ENCODE measurements at regions not wholly inside any gene's neighbourhood (a gene's known extent, or its start where the extent isn't known, plus 50 kb on each side); places are given as distances from the start of the nearest gene placed in this dataset.
A peak's percentile ranks its signal among the peaks of the same experiment; 100 is the strongest.

DNA sequence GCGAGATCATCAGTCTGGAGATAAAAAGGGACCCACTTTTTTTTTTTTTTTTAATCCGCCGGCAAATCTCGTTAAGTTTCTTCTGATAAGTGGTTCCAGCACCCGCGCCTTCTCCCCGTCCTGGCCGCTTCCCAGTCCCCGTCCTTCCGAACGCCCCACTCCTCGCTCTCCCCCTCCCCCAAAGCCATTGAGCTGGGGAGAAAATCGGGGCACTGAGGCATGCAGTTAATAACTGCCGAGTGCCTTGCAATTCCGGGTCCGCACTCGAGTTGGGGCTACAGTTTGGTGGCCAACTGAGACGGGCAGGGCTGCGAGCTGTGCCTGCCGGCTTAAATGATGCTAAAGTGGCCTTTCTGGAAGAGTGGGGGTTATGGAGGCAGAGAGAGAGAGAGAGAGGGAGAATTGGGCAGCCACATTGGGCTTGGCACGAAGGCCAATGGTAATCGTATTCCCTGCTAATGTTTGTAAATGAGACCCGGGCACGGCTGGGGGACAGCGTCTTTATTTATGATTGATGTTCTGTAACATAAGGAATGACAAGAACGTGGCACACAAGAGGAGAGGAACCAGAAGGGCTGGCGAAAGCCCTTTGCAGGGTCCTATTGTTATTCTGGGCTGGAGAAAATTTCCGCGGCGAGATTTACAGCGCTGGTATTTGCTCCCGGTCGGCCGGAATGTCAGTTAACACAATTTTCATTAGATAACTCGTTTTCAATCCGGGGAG is 115.4 kb upstream of the MYL2 start:
- Histone ChIP-seq H3K14ac (ENCODE audit: low read length) (no peak overlapping the region), H3K27me3 (ENCODE audit: insufficient read depth, low read length) (peaks cover 38% of the 10 kb centered on the region), H3K36me3 (ENCODE audit: control insufficient read depth in 1 of 2, insufficient read depth in 2 of 2, low read length in 2 of 2) (no peaks in the 10 kb centered on the region), H3K18ac (ENCODE audit: low read length) (no peak overlapping the region), H3K27ac (ENCODE audit: low read depth, low read length) (no peak overlapping the region), H4K12ac (ENCODE audit: low read depth, low read length) (no peak overlapping the region), H2BK120ac (ENCODE audit: insufficient read depth, low read length, poor library complexity) (no peak overlapping the region), H2AK5ac (ENCODE audit: low read length) (no peak overlapping the region), H3K79me1 (ENCODE audit: low read length) (no peaks in the 10 kb centered on the region), H4K91ac (ENCODE audit: low read depth, low read length) (no peak overlapping the region), H3K9me3 (ENCODE audit: insufficient read depth, low read depth, low read length) (no peaks in the 10 kb centered on the region), H3K9ac (ENCODE audit: low read length) (no peak overlapping the region), H3K4me2 (ENCODE audit: low read length) (peak overlapping the region; percentile 80), H2BK12ac (ENCODE audit: low read length) (no peak overlapping the region), H3K4me1 (ENCODE audit: control insufficient read depth in 1 of 2, insufficient read depth in 2 of 2, low read length in 2 of 2) (peaks cover 4% of the 10 kb centered on the region in 2 experiments), H3K4ac (ENCODE audit: low read depth, low read length) (no peak overlapping the region), H2AFZ (ENCODE audit: insufficient read depth, low read length, poor library complexity) (no peak overlapping the region), H3K4me3 (ENCODE audit: low read depth, low read length) (peak overlapping the region; percentile 42), H3K23ac (ENCODE audit: low read length) (no peak overlapping the region), H3K79me2 (ENCODE audit: control insufficient read depth, insufficient read depth, low read length, poor library complexity) (no peaks in the 10 kb centered on the region), H2BK5ac (ENCODE audit: low read depth, low read length, poor library complexity) (no peak overlapping the region), H4K8ac (ENCODE audit: low read depth, low read length) (no peak overlapping the region)
- WGBS (ENCODE audit: extremely low coverage, insufficient coverage, insufficient read length), result no CpG with 5 or more reads among the region's 36 CpGs
- no peak for DNase-seq

GRCh38 chr12:111034886-111035577 is 114.7 kb upstream of the MYL2 start:
- WGBS (ENCODE audit: extremely low coverage, insufficient coverage, insufficient read length), result no CpG with 5 or more reads among the region's 50 CpGs
- Histone ChIP-seq H3K4me2 (ENCODE audit: low read length) (peak overlapping the region; percentile 80), H4K12ac (ENCODE audit: low read depth, low read length) (no peak overlapping the region), H3K4me3 (ENCODE audit: low read depth, low read length) (no peak overlapping the region), H3K79me2 (ENCODE audit: control insufficient read depth, insufficient read depth, low read length, poor library complexity) (no peaks in the 10 kb centered on the region), H2AFZ (ENCODE audit: insufficient read depth, low read length, poor library complexity) (no peak overlapping the region), H3K9ac (ENCODE audit: low read length) (no peak overlapping the region), H3K27ac (ENCODE audit: low read depth, low read length) (no peak overlapping the region), H2AK5ac (ENCODE audit: low read length) (no peak overlapping the region), H4K91ac (ENCODE audit: low read depth, low read length) (no peak overlapping the region), H3K14ac (ENCODE audit: low read length) (no peak overlapping the region), H4K8ac (ENCODE audit: low read depth, low read length) (no peak overlapping the region), H3K36me3 (ENCODE audit: control insufficient read depth in 1 of 2, insufficient read depth in 2 of 2, low read length in 2 of 2) (no peaks in the 10 kb centered on the region), H2BK120ac (ENCODE audit: insufficient read depth, low read length, poor library complexity) (no peak overlapping the region), H3K27me3 (ENCODE audit: insufficient read depth, low read length) (peaks cover 38% of the 10 kb centered on the region), H3K23ac (ENCODE audit: low read length) (no peak overlapping the region), H3K4ac (ENCODE audit: low read depth, low read length) (no peak overlapping the region), H3K18ac (ENCODE audit: low read length) (no peak overlapping the region), H3K4me1 (ENCODE audit: control insufficient read depth in 1 of 2, insufficient read depth in 2 of 2, low read length in 2 of 2) (peaks cover 4% of the 10 kb centered on the region in 2 experiments), H3K79me1 (ENCODE audit: low read length) (no peaks in the 10 kb centered on the region), H2BK12ac (ENCODE audit: low read length) (no peak overlapping the region), H3K9me3 (ENCODE audit: insufficient read depth, low read depth, low read length) (no peaks in the 10 kb centered on the region), H2BK5ac (ENCODE audit: low read depth, low read length, poor library complexity) (no peak overlapping the region)
- peak in 1 of 2 donors; percentile 13 for DNase-seq

GRCh38 chr12:111034083-111034885 is 113.9 kb upstream of the MYL2 start, which contains the start of gene CUX2:
Gene CUX2, plus strand, starts transcription at chr12:111034165.
- peak within 1 kb of the TSS; percentile 80 for H3K4me2 ChIP-seq (ENCODE audit: low read length)
- H3K23ac ChIP-seq (ENCODE audit: low read length), result no peak within 1 kb of the TSS
- no peak within 1 kb of the TSS for H3K18ac ChIP-seq (ENCODE audit: low read length)
- H4K12ac ChIP-seq (ENCODE audit: low read depth, low read length), result peak within 1 kb of the TSS; percentile 40
- no peaks in the 10 kb centered on the region for H3K79me2 ChIP-seq (ENCODE audit: control insufficient read depth, insufficient read depth, low read length, poor library complexity)
- no peak within 1 kb of the TSS for H3K14ac ChIP-seq (ENCODE audit: low read length)
- no peak within 1 kb of the TSS for H3K4ac ChIP-seq (ENCODE audit: low read depth, low read length)
- H3K4me1 ChIP-seq (ENCODE audit: control insufficient read depth in 1 of 2, insufficient read depth in 2 of 2, low read length in 2 of 2), result peaks cover 4% of the 10 kb centered on the region in 2 experiments
- no peaks in the 10 kb centered on the region for H3K36me3 ChIP-seq (ENCODE audit: control insufficient read depth in 1 of 2, insufficient read depth in 2 of 2, low read length in 2 of 2)
- no peak for DNase-seq
- no peak within 1 kb of the TSS for H2AFZ ChIP-seq (ENCODE audit: insufficient read depth, low read length, poor library complexity)
- no peak within 1 kb of the TSS for H2AK5ac ChIP-seq (ENCODE audit: low read length)
- H3K4me3 ChIP-seq (ENCODE audit: low read depth, low read length), result peak within 1 kb of the TSS; percentile 72
- H2BK5ac ChIP-seq (ENCODE audit: low read depth, low read length, poor library complexity), result no peak within 1 kb of the TSS
- H3K27ac ChIP-seq (ENCODE audit: low read depth, low read length), result no peak within 1 kb of the TSS
- no peak within 1 kb of the TSS for H4K91ac ChIP-seq (ENCODE audit: low read depth, low read length)
- no peaks in the 10 kb centered on the region for H3K79me1 ChIP-seq (ENCODE audit: low read length)
- no peak within 1 kb of the TSS for H2BK12ac ChIP-seq (ENCODE audit: low read length)
- H3K27me3 ChIP-seq (ENCODE audit: insufficient read depth, low read length), result peaks cover 38% of the 10 kb centered on the region
- WGBS (ENCODE audit: extremely low coverage, insufficient coverage, insufficient read length), result no CpG with 5 or more reads among the region's 100 CpGs
- no peak within 1 kb of the TSS for H2BK120ac ChIP-seq (ENCODE audit: insufficient read depth, low read length, poor library complexity)
- H3K9ac ChIP-seq (ENCODE audit: low read length), result no peak within 1 kb of the TSS
- peak within 1 kb of the TSS; percentile 48 for H4K8ac ChIP-seq (ENCODE audit: low read depth, low read length)
- H3K9me3 ChIP-seq (ENCODE audit: insufficient read depth, low read depth, low read length), result no peaks in the 10 kb centered on the region

GRCh38 chr12:111033281-111034082 is 113.1 kb upstream of the MYL2 start:
- Histone ChIP-seq H3K23ac (ENCODE audit: low read length) (no peak overlapping the region), H4K91ac (ENCODE audit: low read depth, low read length) (no peak overlapping the region), H3K9me3 (ENCODE audit: insufficient read depth, low read depth, low read length) (no peaks in the 10 kb centered on the region), H3K4me2 (ENCODE audit: low read length) (peak overlapping the region; percentile 80), H2BK120ac (ENCODE audit: insufficient read depth, low read length, poor library complexity) (no peak overlapping the region), H3K27me3 (ENCODE audit: insufficient read depth, low read length) (peaks cover 38% of the 10 kb centered on the region), H3K9ac (ENCODE audit: low read length) (no peak overlapping the region), H3K79me1 (ENCODE audit: low read length) (no peaks in the 10 kb centered on the region), H2AFZ (ENCODE audit: insufficient read depth, low read length, poor library complexity) (no peak overlapping the region), H3K4me3 (ENCODE audit: low read depth, low read length) (peak overlapping the region; percentile 72), H2BK12ac (ENCODE audit: low read length) (no peak overlapping the region), H2BK5ac (ENCODE audit: low read depth, low read length, poor library complexity) (no peak overlapping the region), H3K79me2 (ENCODE audit: control insufficient read depth, insufficient read depth, low read length, poor library complexity) (no peaks in the 10 kb centered on the region), H4K8ac (ENCODE audit: low read depth, low read length) (no peak overlapping the region), H3K14ac (ENCODE audit: low read length) (no peak overlapping the region), H3K27ac (ENCODE audit: low read depth, low read length) (no peak overlapping the region), H3K18ac (ENCODE audit: low read length) (no peak overlapping the region), H2AK5ac (ENCODE audit: low read length) (no peak overlapping the region), H3K36me3 (ENCODE audit: control insufficient read depth in 1 of 2, insufficient read depth in 2 of 2, low read length in 2 of 2) (no peaks in the 10 kb centered on the region), H4K12ac (ENCODE audit: low read depth, low read length) (no peak overlapping the region), H3K4ac (ENCODE audit: low read depth, low read length) (no peak overlapping the region), H3K4me1 (ENCODE audit: control insufficient read depth in 1 of 2, insufficient read depth in 2 of 2, low read length in 2 of 2) (peaks cover 4% of the 10 kb centered on the region in 2 experiments)
- DNase-seq, result no peak
- WGBS (ENCODE audit: extremely low coverage, insufficient coverage, insufficient read length), result no CpG with 5 or more reads among the region's 93 CpGs
